HG03103 (cell line): ENCODE measurements at regions not wholly inside any gene's neighbourhood (a gene's known extent, or its start where the extent isn't known, plus 50 kb on each side); places are given as distances from the start of the nearest gene placed in this dataset.

Experiments
- ATAC-seq: cut with Tn5 transposase; IDR thresholded peaks from one replicate; pipeline ENCODE4 v1.9.1; 2021; ENCODE audit warnings: low read depth; ENCODE audit not compliant: unreplicated experiment

GRCh38 chr14:100658181-100658886 is 68.4 kb upstream of the DLK1 start:
- no peak for ATAC-seq

GRCh38 chr14:100659345-100660001 is 67.2 kb upstream of the DLK1 start:
- no peak for ATAC-seq

GRCh38 chr14:100660498-100660881 is 66.2 kb upstream of the DLK1 start:
- ATAC-seq, result no peak

- no peak for ATAC-seq
Observed at GRCh38 chr14:100660882-100661635, 65.6 kb upstream of the DLK1 start.

DNA sequence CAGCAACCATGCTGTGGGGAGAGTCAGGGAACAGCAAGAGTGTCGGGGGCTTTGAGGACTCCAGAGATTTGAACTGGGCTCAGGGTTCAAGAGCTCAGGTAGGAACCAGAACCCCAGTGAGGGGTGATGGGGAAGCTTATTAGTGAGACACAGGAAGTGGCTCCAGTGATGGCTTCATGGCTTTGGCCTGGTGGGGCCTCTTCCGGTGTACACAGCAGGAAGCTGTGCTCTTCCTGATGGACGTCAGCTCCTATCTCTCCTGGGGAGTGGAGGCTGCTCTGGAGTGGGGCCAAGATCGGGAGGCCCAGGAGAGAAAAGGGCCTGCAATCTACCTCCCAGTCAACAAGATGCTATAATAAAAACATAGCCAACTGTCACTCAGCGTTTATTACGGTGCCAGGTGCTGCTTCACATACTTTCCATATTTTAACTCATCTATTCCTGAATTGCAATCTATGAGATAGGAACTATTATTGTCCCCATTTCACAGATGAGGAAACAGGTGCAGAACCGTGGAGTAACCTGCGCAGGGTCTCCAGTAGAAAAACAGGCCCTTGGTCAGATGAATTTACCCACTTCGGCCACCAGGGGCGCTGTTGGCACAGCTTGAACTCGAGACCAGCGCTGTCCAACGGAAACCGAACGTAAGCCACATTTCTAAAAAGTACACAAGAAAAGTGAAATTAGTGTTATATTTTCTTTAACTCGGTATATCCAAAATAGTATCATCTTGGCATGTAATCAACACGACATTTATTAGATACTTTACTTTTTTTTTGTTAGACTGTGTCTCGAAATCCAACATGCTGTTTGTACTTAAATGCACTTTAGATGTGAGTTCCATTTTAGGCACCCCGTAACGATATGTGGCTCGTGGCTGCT is 63.6 kb upstream of the DLK1 start:
- ATAC-seq, result no peak

DNA sequence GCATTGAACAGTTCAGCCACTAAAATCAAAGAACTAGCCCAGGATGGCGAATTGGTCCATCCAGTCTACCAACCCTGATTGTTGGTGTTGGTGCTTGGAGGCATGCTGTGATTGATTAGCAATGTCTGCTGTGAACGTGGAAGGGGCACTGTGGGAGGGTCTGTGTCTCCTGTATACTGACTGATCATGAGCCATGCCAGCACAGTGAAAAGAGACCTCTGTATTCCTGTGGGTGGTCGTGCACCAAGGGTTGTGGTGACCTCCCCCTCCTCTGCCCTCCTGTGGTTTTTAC is 63.0 kb upstream of the DLK1 start:
- no peak for ATAC-seq

GRCh38 chr14:100664231-100664630 is 62.5 kb upstream of the DLK1 start:
- no peak for ATAC-seq

GRCh38 chr14:100664841-100665510 is 61.7 kb upstream of the DLK1 start:
- ATAC-seq, result no peak

GRCh38 chr14:100665511-100666032 is 61.1 kb upstream of the DLK1 start:
- ATAC-seq, result no peak

- no peak for ATAC-seq
Observed at GRCh38 chr14:100666403-100666802, 60.3 kb upstream of the DLK1 start.

DNA sequence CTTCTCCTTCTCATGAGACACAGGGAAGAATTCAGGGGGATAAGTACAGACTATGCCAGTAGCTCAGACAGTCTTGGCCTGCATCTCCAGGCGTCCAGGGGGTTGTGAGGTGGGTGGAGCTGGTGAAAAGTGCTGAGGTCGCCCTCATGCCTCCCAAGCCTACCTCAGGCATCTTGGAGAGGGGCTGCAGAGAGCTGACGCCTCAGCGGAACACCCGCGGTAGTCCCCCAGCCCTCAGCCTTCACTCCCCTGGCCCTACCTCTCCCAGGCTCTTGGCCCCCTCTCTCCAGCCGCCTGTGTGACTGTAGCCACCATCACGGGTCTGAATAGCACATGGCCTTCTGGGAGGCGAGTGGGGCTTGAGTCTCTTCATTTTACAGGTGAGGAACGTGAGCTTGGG is 59.8 kb upstream of the DLK1 start:
- no peak for ATAC-seq

GRCh38 chr14:100667656-100668055 is 59.0 kb upstream of the DLK1 start:
- no peak for ATAC-seq

GRCh38 chr14:100668352-100668751 is 58.3 kb upstream of the DLK1 start:
- ATAC-seq, result no peak

DNA sequence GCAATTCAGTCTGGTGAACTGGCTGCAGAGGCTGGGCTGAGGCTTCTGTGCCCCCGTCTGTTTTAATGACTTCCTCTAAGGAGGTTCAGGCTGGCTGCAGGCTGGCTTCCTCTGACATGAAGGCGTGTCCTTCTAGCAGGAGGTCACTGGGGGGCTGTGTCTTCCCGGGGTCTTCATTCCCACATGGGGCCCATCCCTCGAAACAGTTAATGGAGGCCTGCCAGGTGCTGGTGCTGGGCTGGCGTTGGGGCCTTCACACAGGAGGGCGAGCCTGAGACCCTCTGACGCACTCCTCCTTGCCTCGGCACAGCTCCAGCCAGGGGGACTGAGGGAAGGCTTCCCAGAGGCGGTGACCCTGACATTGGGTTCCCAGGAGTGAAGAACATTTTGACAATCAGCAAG is 57.7 kb upstream of the DLK1 start:
- ATAC-seq, result no peak

GRCh38 chr14:100669468-100669867 is 57.2 kb upstream of the DLK1 start:
- ATAC-seq, result no peak

GRCh38 chr14:100670017-100670752 is 56.5 kb upstream of the DLK1 start:
- ATAC-seq, result no peak

DNA sequence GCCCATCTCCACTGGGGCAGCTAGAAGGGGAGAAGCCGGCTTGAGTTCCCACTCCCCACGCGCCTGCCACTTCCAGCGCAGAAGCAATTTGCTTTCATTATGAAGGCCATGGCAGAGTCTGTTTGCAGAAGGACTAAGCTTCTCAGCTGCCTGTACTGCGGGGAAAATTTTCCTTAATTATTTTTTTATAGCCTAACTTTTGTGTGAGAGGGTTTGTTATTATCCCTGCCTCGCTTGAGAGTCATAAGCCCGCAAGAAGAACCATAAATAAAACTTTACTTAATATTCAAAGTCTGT is 56.0 kb upstream of the DLK1 start:
- no peak for ATAC-seq

- ATAC-seq, result no peak
Observed at GRCh38 chr14:100671386-100671901, 55.2 kb upstream of the DLK1 start.

DNA sequence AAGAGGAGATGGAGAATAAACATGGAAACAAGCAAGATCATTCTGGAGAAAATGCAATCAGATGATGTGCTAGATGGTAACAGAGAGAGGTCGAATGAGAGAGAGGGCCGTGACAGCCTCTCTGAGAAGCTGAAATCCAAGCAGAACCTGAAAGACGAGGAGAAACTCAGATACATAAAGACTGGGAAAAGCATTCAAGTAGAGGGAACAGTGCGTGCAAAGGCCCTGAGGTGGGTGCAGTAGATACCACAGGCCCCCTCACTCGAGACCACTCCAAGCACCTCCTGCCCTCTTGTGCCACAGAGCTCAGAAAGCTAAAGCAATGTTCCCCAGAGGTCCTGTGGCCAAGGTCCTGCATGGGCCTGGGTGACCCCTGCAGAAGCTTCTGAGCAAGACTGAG is 54.8 kb upstream of the DLK1 start:
- ATAC-seq, result no peak
